SIG-M5 (cell line): ENCODE measurements at regions not wholly inside any gene's neighbourhood (a gene's known extent, or its start where the extent isn't known, plus 50 kb on each side); places are given as distances from the start of the nearest gene placed in this dataset.

Experiments used
- DNase-seq: peaks from one replicate; lab custom pipeline; 2025; lab: John Stamatoyannopoulos, UW

DNA sequence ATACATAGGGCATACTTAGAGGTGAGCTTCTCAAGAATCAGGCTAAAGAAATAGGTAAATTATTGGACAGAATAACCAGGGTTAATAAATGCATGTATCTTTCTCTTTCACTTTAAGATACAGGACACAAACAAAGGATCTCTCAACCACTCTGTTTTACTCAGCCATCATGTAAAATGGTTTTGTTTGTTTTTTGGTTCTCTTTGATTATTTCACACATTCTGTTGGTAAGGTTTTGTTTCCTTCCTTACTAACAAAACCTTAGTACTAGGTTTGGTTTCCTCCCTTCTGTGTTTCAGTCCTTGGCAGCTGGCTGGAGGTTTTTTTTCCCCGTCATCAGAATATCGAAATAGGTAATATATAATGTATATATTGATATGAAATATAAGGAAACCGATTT is 1506.8 kb upstream of the TMEFF2 start:
- DNase-seq, result no peak

DNA sequence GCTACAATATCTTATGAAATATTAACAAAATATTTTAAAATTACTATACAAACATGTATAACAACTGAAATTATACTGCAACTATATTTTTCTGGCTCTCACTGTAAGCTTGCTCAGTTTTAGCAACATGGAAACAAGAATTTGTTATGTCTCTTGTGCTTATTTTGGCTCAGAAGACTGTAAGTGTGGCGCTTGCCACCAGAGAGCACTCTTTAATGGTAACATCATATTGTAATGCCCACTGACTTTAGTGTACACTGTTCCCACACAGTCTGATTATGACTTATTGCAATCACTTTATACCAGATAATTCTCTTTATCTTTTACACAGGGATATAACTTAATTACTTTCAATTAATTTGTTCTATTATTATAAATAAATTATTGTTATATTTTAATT is 1500.6 kb upstream of the TMEFF2 start:
- DNase-seq, result no peak

DNA sequence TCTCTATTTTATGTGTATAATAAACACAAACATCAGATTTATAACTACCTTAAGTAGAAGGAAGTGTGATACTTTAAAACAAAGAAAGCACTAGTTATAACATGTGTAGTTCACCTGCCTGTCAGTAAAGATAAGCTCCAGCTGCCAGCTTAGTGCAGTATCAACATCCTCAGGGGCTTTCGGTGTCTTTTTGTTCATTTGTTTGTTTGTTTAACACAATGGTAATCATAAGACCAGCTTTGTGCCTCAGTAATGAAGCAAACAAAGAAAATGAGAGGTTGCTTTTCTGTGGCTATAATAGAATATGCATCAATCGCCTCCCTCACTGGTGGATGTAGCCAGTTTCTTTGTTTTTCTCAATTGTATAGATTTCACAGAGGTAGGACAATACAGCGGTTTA is 1499.0 kb upstream of the TMEFF2 start:
- DNase-seq, result no peak

DNA sequence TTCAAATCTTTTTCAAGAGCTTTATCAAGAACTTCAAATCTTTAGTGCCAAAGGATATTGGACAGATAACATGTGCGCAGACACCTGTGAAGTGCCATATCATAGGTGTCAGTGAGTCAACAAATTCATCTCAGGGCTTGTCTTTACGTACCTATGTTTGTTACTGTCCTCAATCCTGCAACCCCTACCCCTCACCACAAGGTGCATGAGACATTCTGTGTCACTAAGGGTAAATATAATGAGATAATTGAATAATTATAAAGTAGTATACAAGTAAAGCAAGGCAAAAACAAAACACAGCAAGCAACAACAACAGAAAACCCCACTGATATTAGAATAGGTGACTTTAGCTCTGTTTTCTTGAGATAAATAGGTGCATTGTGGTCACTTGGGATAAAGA is 1495.8 kb upstream of the TMEFF2 start:
- no peak for DNase-seq

DNA sequence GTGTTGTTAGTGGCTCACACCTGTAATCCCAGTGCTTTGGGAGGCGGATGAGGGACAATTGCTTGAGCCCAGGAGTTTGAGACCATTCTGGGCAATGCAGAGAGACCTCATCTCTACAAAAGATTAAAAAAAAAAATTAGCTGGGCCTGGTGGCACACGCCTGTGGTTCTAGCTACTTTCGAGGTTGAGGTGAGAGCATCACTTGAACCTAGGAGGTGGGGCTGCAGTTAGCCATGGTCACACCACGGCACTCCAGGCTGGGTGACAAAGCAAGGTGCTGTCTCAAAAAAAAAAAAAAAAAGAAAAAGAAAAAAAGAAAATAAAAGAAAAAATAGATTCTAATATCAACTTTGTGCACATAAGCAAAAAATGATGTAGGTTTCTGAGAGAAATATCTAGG is 1492.5 kb upstream of the TMEFF2 start:
- no peak for DNase-seq

DNA sequence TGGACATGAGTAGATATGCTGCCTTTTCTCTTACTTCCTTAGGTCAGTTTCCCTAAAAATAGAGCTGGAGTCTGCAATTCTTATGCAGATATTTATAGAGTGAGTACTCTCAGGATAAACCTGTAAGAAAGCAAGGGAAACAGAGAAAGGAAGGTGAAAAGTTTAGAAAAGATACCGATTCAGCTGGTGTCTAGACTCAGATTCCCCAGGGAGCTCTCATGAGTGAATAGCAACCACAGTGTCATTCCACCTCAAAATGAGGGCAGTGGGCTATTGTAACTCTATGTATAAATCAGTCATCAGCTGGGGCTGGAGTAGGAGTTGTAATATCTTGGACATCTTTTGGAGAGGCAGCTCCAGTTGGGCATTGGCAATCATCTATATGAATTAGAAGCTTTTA is 1485.1 kb upstream of the TMEFF2 start:
- no peak for DNase-seq

DNA sequence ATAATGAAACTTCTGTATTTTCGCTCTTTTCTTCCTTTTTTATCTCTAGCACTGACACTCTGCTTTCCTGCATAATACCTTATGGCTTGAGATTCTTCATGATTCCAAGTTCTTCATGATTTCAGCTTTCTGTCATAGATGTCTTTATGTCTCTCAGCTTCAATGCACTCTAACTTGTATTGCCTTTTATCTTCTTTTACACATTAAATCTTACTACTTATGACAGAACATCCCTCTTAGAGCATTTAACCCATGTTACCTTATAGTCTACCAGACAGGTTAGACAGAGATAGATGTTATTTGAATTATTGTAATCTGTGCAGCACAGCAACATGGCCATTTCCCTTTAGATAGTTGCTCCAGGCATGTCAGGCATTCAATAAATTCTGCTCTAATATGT is 1475.7 kb upstream of the TMEFF2 start:
- DNase-seq, result no peak

DNA sequence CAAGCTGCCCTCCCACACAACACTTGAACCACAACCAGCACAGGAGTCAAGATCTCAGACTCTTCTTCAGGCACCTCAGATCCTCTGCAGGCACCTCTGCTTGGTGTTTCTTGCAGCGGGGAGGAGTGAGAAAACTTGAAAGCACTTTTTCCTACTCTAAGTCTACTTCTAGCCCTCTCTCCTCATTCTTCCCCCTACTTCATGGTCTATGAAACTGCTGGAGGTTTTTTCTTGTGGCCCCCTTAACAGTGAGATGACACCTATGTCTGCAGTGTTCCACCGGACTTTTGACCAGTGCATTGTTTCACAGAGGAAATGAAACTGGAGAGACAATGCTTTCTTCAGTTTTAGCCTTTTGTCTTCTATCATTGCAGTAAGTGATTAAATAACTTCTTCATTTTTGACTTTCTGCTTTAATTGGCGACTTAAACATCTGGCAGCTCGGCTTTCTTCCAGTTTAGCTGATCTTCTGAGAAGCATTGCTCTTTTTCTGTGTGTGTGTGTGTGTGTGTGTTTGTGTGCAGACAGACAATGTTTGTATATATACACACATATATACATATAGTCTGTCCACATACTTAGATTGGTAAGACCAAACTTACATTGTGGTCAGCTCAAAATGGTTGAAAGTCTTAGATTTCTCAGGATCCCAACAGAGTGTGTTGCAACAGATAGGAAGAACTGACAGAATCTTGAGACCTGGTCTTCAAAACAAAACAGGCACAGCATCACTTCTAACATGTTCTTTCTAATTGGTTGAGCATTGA is 1474.0 kb upstream of the TMEFF2 start:
- DNase-seq, result no peak

DNA sequence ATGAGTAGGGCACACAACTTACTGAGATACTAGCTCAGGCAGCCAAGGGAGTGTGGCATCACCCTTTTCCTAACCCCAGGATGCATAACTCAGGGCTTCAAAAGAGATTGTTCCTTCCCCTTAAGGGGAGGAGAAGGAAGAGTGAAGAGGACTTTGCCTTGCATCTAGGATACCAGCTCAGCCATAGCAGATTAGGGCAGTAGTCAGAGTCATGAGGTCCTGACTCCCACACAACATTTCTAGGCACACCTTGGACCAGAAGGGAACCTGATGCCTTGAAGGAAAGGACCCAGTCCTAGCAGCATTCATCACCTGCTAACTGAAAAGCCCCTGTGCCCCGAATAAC is 1433.2 kb upstream of the TMEFF2 start:
- DNase-seq, result no peak

DNA sequence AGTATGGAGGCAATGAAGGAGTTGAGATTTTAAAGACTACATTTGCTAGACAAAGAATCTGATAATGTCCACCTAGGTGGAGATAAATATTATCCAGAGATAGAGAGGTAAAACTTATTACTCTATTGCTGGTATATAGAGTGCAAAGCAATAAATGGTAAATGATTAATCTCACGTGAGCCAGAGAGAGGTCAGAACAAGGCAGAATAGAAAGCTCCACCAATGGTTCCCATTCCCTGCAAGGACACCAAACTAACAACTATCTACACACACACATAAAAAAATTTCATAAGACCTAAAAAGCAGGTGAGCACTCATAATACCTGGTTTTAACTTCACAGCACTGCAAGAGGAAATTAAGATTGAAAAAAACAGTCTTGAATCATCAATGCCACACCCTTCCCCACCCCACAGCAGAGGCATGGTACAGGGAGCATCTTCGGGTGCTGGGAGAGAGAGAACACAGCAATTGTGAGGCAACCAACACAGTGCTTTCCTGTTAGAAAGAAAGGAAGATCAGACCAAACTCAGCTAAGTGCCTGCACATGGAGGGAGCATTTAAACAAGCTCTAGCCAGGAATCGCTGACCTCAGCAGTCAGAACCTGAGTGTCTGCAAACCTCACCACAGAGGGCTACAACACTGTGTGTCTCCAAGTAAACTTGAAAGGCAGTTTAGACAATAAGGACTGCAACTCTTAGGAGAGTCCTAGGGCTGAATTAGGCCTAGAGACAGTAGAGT is 1432.6 kb upstream of the TMEFF2 start:
- DNase-seq, result no peak

DNA sequence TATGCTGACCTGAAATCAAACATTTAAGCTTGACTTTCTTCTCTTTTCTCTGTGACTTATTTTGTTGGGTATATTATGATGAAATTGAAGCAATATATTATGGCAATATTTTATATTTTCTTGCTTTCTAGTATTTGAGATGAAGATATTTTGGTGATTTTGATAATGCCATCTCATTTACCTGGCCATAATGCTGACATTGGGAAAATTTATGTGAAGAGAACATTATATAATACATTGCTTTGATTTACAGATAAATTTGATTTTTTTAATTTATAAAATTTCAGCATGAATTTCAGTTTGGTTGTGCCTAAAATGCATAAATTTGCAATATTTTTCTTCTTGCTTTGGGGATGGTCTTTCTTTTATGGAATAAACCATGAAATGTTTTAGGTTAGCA is 1413.7 kb upstream of the TMEFF2 start:
- DNase-seq, result no peak

DNA sequence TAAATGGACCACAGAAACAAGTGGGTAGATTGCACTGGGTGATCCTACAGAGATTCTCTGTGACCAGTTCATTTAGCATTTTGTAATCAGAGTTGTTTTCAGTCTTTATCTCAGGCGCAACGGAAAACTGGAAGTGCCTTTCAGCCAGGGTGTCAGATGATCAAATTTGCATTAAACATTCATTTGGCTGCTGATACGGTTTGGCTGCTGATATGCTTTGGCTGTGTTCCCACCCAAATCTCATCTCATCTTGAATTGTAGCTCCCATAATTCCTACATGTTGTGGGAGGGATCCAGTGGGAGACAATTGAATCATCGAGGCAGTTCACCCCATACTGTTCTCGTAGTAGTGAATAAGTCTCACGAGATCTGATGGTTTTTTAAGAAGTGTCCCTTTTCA is 1396.1 kb upstream of the TMEFF2 start:
- DNase-seq, result no peak

DNA sequence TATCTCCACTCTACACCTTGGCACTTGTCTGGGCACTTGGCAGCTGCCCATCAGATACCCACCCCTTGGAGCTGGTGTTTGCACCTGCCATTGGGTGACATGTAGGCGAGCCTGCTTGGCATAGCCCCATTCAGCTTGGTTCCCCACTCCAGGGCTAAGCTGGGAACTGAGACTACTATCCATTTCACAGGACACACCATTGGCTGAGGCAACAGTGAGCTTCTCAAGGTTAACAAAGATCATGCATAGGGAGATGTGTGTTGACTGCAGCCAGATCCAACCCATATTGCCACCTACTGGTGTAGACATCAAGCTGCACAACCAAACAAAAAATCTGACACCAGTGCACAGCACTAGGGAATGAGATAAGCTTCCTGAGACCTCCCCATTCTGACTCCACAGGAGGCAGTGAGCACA is 1389.8 kb upstream of the TMEFF2 start:
- DNase-seq, result no peak

DNA sequence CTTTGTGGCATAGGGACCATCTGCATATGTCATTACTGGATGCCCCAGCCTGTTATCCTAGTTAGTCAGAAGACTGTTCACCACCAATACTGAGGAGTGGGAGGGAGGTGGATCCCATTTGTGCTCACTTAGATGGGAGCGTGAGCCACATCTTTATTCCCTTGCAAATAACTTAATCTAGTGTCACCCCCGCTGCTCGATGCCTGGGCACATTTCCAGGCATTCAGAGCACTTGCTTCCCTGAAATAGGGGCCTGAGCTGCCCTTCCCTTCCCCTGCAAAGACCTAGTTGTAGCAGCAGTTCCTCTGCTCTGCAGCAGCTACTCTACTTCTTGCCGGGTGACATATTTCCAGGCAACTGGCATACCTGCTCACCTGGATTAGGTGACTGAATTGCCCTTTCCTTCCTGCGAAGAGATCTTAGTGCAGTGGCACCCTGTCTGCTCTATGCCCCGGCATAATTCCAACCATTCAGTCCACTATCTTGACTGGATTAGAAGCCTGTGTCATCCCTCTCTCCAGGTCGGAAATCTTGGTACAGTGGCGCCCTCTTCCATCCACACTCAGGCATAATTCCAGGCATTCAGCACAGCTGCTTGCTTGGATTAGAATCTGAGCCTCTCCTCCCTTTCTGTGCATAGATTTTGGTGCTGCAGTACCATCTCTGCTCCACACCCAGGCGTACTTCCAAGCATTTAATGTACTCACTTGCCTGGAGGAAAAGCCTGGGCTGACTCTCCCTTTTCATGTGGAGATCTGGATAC is 1389.1 kb upstream of the TMEFF2 start:
- no peak for DNase-seq

DNA sequence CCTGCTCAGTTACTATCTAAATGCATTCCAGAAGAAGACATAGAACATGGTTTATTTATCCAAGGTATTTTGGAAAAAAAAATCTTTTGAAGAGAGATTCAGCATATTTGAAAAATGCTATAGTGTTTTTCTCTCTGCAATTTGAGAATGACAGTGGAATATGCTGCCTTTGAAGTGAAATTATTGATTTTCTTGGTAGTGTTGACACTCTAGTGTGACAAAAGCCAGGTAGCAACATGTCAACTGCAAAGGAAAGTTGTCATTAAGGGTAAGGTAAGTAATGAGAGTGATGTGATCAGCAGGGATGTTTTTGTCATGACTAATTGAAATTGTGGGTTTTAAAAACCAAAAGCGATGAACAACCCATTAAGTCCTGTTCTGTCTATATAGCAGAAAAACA is 1387.1 kb upstream of the TMEFF2 start:
- no peak for DNase-seq

DNA sequence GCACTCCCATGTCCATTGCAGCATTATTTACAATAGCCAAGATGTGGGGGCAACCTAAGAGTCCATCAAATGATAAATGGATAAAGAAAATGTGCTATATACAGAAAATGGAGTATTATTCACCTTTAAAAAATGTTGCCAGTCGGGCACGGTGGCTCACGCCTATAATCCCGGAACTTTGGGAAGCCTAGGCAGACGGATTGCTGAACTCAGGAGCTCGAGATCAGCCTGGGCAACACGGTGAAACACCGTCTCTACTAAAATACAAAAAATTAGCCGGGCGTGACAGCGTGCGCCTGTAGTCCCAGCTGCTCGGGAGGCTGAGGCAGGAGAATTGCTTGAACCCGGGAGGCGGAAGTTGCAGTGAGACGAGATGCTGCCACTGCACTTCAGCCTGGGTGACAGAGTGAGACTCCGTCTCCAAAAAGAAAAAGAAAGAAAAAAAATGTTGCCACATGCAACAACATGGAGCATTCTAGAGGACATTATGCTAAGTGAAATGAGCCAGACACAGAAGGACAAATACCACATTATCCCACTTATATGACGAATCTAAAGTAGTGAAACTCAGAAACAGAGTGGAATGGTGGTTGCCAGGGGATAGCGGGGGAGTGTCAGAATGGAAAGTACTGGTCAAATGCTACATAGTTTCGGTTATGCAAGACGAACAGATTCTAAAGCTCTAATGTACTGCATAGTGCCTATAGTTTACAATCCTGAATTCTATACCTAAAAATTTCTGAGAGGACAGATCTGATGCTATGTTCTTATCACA is 1385.6 kb upstream of the TMEFF2 start:
- no peak for DNase-seq

DNA sequence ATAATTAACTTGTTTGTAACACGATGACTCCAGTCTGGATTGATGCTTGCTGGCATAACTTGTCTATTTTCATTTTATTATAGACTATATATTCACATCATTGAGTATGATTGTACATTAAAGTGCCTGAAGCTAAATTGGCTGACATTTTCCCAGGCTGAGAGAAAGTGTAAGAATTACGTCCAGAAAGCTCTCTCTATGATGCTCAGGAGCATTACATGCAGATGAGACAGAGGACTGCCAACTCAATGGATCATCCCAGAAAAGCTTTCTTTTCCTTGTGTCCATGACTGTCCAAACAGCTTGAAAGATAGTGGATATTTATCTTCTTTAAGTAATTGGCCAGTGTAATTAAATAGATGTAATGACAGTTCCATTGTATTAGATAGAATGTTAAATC is 1372.2 kb upstream of the TMEFF2 start:
- no peak for DNase-seq

DNA sequence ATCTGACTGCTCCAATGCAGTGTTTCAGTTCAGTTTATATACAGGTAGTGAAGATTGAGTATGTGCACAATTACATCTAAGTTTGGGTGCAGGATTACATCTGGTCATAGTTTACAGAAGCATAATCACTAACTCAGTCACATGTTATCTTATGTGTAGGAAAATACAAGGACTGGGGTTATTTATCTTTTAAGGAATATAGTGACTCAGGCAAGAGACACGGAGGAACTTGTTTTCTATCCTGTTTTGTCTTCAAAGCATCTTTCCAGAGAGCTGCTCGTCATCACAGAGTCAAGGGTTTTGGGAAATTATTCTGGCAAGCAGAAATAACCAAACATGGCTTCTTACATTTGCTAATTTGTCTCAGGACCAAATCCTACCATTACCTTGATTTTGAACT is 1371.5 kb upstream of the TMEFF2 start:
- DNase-seq, result no peak

DNA sequence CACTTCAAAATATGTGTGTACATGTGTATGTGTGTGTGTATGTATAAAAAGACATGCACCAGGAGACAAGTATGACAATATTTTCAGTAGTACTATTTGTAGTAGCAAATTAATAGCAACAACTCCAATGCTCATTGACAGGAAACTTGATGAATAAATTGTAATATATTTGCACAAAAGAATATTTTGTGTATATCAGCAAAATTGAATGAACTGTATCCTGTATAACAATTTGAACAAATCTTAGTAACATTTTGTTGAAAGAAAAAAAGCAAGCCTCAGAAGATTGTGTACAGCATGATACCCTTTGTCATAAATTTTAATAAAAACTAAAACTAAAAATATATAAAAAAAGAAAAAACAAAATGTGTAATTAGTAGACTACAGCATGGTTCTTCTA is 1367.3 kb upstream of the TMEFF2 start:
- no peak for DNase-seq

DNA sequence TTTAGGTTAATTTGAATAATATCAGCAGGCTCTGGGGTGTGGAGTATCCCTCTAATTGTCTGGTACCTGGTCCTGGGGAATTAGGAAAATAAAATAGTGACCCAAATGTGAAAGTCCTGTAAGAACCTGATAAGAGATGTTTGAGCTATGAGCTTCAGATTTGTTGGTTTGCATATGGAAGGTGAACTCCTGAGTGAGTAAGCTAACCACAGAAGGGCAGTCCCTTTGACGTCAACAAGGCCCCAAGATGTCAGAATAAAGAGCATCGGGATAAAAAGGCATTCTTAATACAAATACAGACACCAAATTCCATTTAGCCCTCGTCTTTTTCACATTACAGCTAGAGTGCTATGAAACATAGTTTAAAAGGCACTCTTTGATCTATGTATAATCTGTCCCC is 1366.3 kb upstream of the TMEFF2 start:
- no peak for DNase-seq

DNA sequence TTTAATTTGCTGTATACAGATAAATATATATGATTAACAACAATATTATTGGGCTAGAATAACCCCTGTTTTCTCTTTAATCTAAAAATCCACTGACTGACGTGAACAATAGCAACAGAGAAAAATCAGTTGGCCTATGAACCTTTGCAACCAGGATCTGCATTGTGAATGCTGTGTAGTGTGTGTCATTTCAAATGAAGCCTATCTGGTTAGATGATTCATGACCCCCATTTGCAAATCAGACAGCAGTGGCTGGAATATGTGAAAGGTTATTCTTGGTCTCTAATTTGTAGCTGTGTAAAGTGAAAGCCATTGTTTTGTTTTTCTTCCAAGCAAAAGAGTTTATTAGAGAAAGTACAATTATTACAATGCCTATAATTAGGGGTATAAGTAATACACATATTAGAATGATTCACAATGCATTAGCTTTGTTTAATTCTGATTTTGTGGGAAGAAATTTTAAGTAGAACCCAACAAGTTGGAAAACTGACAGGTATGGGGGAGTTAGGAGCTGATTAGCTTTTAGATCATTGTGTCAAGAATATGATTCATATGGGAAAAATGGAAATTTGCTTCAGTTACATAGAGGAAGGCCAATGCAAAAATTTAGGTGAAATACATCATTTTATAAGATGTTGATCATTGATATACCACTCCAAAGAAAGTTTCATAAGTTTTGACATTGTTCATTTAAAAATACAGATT is 1362.2 kb upstream of the TMEFF2 start:
- no peak for DNase-seq

DNA sequence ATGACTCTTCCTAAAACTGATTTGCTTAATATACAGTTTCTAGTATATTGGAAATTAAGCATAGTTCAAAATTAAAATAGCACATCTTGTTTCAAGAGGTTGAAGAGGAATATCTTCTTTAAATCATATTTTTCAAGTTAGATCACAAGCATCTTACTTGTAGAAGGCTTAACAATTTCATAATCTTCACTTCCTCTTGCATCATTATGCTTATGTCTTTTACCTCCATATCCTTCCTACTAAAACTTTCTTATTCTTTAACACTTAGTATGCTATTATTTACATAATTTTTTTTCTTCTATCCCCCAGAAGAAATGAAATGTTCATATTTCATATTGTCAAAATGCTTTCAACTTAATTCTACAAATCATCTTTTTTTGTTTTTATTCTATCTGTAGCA is 1354.9 kb upstream of the TMEFF2 start:
- DNase-seq, result no peak
